Islet precursor cell (in vitro differentiated cells): ENCODE measurements at regions not wholly inside any gene's neighbourhood (a gene's known extent, or its start where the extent isn't known, plus 50 kb on each side); places are given as distances from the start of the nearest gene placed in this dataset.
"Not testable (repeated sequence)": the region's sequence is repeated elsewhere in the genome, so short reads cannot be mapped to it uniquely, and the experiment has no call there.

ENCODE experiments used
- DNase-seq: peaks from one replicate; pipeline ENCODE4 v3.0.0-alpha.2; 2018

DNA sequence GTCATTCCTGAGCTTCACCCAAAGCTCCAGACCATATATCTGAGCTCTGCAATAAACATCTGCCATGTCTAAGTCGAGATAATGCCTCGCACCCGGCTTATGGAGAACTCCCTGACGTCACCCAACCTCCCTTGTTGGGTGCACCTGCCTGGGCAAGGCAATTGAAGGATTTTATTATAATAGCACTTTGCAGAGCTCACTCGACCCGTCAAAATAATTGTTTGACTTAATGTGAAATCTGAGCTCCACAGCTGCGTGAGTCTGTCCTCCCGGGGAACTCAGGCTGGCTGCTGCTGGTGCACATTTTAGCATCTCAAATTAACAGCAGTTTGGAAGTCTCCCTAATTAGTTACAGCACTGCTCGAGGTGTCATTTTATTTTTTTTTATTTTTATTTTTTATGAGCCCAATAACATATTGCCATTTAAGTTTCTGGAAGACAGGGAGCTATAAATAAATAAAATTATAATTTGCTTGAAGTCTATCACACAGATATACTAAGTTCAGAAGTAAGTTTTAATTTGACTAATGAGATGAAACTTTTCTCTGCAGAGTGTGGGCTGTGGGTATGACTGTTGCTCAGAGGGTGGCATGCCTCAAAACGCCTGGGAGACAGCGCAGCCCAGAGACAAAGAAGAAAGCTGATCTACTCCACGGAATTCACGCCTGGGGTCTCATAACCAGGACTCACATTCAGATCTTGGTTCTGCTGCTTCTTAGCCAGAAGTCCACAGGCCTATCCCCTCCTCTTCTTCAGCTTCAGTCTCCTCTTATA, 401.4 kb upstream of the C16orf82 start:
- no peak for DNase-seq

DNA sequence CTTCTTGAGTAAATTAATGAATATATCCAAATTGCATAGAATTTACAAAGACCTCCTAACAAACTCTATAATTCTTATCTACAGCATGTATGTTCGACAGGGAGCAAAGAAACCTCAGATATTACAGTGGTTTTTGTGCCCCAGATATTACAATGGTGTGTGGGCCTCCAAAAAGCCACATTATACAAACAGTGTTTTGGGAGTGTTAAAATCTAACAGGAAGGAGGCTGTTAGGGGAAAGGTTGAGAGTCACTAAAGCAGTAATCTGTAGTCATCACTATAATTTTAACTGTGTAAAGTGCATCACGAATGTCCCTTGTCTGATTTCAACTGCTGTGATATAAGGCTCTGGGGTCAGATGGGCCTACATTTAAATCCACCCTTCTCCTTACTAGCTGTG, 400.2 kb upstream of the C16orf82 start:
- DNase-seq: no peak

DNA sequence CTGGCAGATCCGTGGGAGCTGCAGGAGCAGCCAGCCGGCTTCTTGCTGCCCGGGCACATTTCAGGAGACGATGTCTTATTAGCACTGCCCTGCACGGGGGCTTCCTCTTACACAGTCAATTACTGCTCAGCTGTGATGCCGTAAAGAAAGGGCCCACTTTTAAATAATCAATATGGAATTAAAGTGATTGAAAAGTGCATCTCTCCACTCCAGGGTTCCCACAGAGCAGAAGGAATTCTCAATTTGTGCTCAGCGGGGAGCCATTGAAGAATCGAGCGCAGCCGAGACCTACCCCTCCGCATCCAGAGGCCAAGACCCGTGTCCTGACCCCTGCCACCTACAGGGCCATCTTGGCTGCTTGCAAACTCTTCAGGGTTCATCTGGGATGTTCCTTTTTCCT, 399.4 kb upstream of the C16orf82 start:
- no peak for DNase-seq

GRCh38 chr16:26668026-26668425, 398.7 kb upstream of the C16orf82 start:
- no peak for DNase-seq

GRCh38 chr16:26672206-26672605, 394.5 kb upstream of the C16orf82 start:
- no peak for DNase-seq

- no peak for DNase-seq
Measured at GRCh38 chr16:26673011-26673410, 393.7 kb upstream of the C16orf82 start.

DNA sequence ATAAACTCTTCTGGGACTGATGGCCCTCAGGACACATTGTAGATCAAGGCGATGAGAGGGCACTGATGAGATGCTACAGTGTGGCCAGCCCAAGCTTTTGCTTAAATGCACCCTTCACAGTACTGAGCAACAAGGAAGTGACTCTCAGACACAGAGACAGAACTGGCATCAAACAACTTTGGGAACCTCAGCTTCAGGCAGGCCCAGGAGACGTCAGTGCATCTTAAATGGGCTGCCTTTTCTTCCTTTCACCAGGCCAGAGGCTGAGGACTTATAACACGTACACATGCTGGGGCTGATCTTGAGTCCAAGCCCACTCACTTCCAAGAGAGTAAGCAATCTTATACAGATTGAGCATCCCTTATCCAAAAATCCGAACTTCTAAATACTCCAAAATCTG, 386.1 kb upstream of the C16orf82 start:
- DNase-seq: no peak

- DNase-seq: no peak
Measured at GRCh38 chr16:26688105-26688504, 378.6 kb upstream of the C16orf82 start.

DNA sequence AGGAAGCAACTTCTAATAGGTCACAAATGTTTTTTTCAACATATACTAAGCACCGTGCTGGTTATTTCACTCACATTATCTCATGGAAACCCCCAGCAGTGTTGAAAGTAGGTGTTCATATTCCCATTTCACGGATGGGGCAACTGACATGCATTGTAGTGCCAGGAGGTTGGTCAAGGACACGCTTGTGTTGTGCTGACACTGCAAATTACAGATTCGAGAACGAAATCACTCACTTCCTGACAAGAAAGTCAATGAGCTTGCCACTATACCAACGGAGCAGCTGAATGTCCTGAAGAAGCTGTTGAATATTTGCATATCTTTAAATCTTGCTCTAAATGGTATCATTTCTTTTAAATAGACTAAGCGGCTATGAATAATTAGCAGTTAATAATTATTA, 378.0 kb upstream of the C16orf82 start:
- DNase-seq: no peak

GRCh38 chr16:26692658-26693057, 374.1 kb upstream of the C16orf82 start:
- DNase-seq: no peak

GRCh38 chr16:26697807-26698206, 368.9 kb upstream of the C16orf82 start:
- no peak for DNase-seq

DNA sequence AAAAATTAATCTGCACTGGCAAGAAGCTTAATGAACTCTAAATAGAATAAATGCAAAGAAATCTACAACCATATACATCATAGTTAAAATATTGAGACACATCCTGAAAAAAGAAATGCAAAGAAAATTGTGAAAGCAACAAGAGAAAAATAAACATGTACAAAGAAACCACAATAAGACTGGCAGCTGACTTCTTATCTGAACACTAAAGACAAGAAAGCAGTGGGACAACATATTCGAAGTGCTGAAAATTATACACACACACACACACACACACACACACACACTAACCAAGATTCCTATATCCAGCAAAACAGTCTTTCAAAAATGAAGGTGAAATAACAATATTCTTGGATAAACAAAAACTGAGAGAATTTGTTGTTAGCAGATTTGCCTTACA, 366.5 kb upstream of the C16orf82 start:
- DNase-seq: no peak

- DNase-seq: no peak
Measured at GRCh38 chr16:26701243-26701886, 365.4 kb upstream of the C16orf82 start.

GRCh38 chr16:26705346-26705745, 361.4 kb upstream of the C16orf82 start:
- no peak for DNase-seq

GRCh38 chr16:26708428-26708827, 358.3 kb upstream of the C16orf82 start:
- DNase-seq: no peak

- DNase-seq: no peak
Measured at GRCh38 chr16:26709175-26709574, 357.6 kb upstream of the C16orf82 start.

- no peak for DNase-seq
Measured at GRCh38 chr16:26709754-26710153, 357.0 kb upstream of the C16orf82 start.

DNA sequence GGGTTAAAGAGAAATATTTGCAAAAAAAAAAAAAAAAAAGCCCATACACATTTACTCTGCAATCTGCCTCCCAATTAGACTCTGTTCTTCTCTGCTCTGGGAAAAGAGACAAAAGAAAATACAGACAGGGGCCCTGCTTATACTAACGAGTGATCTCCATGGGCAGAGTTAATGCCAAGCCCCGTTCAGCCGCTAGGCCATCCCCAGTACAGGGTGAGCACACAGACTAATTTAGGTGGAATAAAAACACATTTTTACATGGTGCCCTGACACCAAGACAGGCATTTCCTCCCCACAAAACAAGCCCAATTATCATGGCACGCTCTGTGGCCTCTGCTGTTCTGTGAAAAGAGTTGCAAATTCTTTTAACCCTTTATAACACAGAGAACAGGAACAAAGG, 356.3 kb upstream of the C16orf82 start:
- DNase-seq: peak; percentile 10

- no peak for DNase-seq
Measured at GRCh38 chr16:26712876-26713275, 353.9 kb upstream of the C16orf82 start.

DNA sequence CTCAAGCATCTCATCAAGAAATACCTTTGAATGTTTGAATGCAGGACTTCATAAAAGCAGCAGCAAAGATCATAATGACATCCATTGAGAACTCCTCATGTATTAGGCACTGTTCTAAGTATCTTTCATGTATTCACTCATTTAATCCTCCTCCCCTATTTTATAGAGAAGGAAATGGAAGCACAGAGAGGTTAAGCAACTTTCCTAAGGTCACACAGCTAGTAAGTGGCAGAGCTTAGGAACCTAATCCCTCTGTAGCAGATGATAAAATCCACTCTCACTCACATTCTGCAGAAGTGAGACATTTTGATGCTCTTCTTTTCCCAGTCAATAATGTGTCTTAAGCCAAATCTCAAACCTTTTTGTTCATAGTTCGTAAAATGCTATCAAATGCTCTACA, 350.8 kb upstream of the C16orf82 start:
- no peak for DNase-seq

DNA sequence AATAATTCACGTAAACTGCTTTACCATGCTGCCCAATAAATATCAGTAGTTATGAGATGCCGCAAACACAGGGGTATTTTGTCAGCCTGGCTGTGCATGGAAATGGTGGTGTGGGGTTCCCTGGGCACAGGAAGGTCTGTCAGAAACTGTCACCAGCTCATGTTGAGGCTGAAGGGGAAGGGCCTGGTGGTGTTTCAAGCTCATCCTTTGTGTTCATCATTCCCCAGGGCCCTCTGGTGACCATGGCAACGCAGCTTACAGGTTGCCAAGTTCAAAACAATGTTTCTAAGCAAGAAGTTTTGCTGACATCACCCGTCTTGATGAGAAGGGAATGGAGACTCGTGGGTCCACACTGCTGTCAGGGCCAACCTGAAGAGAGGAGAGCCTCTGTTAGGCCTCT, 348.9 kb upstream of the C16orf82 start:
- DNase-seq: no peak

DNA sequence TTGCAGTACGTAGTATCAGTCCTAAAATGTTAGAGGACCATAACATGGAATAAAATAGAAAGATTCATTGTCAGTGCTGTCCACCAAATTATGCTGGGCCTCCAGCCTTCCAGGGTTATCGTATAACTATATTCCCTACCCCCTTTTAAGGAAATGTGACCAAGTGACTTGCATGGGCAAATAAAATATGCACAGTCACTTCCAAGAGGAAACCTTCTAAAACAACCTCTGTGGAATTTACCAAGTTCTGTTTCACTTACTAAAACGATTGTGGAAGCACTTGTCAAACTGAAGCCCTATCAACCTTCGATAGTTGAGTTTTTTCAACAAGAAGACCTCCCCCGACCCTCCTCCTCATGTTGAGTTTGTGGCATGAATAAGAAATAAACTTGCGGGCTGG, 345.4 kb upstream of the C16orf82 start:
- no peak for DNase-seq

DNA sequence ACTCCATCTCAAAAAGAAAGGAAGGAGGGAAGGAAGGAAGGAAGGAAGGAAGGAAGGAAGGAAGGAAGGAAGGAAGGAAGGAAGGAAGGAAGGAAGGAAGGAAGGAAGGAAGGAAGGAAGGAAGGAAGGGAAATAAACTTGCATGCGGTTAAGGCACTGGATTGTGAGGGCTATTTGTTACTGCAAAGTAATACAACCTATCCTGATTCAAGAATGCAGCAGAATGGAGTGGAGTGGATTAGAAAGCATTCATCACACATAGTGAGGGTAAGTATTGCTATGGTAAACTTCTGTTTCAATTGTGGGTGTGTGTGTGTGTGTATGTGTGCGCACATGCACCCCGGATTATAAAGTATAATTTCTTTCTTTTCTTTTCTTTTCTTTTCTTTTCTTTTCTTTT, 344.8 kb upstream of the C16orf82 start:
- not testable (repeated sequence) for DNase-seq

DNA sequence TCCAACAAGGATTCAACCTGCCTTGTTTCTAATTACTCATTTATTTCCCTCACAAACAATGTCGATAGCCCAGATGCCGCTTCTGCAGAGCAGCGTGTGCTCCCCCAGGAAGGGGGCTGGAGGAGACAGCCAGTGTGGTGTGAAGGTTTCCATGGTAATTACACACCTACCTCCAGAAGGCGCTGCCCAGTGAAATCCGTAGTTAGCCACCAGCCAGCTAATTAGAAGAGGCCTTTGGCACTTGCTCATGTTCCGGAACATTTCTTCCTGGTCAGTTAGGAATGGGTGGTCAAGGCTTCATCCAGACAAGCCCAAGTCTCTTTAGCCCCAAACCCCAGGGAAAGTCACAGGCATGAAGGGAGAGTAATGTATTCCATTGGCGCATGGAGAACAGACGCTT, 342.5 kb upstream of the C16orf82 start:
- no peak for DNase-seq

DNA sequence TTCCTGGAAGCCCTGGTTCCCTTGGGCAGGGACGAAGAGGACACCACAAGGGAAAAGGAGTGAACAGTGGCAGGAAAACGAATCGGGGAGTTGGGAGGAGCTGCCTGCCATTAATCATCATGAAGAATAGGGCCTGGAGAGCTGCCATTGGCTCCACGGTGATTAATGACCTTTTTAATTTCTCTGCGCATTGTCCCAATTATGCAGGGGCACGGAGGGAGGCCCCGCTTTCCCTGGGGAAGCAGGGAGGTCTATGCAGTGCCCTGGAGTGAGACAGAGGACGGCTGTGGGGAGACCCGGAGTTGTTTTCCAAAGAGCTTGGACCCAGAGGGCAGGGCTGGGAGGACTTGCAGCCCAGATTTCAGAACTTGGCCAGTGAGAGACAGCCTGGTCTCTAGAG, 338.9 kb upstream of the C16orf82 start:
- no peak for DNase-seq
